HG02798 (cell line): ENCODE measurements at regions not wholly inside any gene's neighbourhood (a gene's known extent, or its start where the extent isn't known, plus 50 kb on each side); places are given as distances from the start of the nearest gene placed in this dataset.

Experiments used
- ATAC-seq: cut with Tn5 transposase; IDR thresholded peaks from one replicate; pipeline ENCODE4 v1.9.1; 2021; ENCODE audit warnings: mild to moderate bottlenecking; ENCODE audit not compliant: unreplicated experiment, poor library complexity

GRCh38 chr16:13779676-13780075 is 140.3 kb upstream of the ERCC4 start:
- no peak for ATAC-seq

DNA sequence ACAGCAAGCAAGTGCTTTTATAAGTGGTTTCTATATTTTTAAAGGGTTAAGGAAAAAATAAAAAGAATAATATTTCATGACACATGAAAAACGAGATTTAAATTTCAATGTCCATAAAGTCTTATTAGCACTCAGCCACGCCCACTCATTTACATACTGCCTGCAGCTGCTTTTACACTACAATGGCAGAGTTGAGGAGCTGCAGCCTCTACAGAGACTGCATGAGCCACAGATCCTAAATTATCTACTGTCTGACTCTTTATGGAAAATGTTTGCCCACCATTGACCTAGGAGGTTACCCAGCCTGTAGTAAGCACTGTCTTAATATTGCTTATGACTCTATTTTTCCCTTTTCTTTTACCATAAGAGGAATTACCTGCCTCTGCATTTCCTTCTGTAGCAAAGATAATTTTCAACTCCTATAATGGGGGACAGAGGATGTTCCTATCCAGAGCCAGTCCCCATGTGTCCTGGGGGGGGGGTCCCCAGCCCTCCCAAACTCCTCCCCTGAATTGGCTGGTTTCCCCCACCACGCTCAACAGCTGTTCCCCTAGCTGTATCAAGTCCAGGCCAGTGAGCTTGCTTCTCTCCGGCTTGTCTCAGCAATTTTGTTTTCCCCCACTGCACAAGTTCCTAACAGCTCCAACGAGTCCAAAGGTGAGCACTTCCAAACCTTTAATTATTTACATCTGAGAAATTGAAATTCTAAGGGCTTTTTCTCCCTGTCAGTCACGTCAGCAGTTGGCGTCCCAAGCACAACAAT is 139.4 kb upstream of the ERCC4 start:
- no peak for ATAC-seq

GRCh38 chr16:13781169-13781564 is 138.8 kb upstream of the ERCC4 start:
- ATAC-seq: no peak

DNA sequence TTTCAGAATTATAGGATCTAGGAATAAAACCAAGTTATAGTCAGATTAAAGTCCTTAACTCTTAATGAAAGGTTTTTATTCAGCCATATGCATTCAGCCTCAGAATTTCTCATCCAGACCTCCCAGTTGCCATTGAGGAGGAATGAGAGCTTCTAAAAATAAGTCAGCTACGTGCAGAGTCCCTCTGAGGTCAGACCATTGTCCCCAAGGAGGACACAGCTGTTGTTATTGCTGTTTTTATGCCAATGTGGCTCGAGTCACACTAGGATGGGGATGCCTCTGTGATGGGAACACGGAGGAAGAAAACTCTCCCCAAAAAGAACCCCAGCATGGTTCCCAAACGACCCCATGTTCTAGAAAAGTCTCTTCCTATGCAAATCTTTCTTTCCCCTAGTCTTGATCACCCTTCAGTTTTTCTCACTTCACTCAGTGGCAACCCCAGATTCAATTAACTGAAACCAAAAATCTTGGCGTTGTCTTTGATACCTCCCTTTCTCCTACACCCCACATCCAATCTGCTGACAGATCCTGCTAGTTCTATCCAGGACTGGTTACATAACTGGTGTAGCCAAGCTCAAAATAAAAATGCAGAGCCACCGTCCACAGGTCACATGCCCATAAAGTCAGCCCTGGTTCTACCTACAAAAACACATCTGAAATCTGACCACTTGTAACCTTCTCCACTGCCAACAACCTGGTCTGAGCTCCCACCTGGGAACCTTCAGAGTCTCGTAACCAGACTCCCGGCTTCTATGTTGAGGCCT is 138.2 kb upstream of the ERCC4 start:
- ATAC-seq: no peak

DNA sequence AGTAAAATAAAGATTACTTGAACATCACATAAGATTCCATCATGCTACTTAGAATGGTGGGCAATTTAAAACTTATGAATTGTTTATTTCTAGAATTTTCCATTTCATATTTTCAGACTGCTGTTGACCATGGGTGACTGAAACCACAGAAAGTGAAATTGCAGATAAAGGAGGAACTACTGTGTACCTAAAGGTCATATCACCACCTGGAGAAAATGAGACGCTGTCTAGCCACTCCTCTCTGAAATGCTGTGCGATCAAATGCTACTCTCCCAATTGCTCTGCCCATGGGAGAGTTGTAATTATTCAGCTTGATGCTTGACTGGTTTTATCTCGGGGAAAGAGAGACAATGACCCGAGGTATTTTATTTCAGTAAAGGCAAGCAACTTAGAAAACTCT is 128.9 kb upstream of the ERCC4 start:
- ATAC-seq: no peak

DNA sequence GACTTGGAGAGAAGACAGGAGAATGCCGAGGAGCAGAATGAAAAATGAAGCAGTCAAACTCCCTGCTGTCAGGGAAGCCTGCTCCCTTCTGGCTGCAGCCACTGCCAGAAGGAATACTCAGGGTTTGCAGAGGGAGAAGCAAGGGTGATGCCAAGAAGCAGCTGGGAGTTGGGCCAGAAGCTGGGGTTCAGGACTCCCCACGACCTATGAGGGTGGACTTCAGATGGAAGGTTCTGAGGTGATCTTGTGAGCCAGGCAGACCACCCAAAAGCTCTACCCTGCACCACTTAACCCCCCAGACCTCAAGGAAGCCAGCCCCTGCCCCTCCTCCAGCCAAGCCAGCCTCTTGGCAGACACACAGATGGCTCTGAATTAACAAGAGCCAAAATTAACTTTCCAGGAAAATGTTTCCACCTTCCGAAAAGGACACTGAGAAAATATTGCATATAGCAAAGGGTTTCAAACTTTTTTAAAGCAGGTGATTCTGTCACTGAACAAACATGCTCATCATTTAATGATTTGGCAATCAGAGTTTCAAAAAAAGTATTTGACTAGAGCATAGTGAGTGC is 126.0 kb upstream of the ERCC4 start:
- no peak for ATAC-seq

GRCh38 chr16:13795131-13795530 is 124.8 kb upstream of the ERCC4 start:
- ATAC-seq: no peak

- ATAC-seq: no peak
Observed at GRCh38 chr16:13797718-13798117, 122.2 kb upstream of the ERCC4 start.

- no peak for ATAC-seq
Observed at GRCh38 chr16:13798211-13798610, 121.7 kb upstream of the ERCC4 start.

GRCh38 chr16:13803974-13804373 is 116.0 kb upstream of the ERCC4 start:
- ATAC-seq: no peak

GRCh38 chr16:13805951-13806350 is 114.0 kb upstream of the ERCC4 start:
- no peak for ATAC-seq

DNA sequence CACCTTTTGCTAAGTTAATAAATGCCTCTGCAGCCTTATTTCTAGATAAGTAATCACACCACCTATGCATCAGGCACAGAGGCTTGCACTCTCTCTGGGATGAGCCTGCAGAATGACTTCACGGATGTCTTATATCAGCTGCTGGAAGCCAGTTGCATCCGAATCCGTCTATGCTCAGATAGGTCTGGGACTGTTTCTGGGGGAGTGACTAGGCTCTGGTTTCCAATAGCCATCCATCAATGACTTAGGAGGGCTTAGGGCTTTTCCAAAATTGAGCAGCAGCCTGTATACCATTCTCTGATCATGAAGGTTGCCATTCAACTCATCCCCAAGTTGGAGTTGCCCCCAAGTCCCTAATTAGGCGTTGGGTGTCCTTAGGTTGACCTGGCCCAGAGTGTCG is 113.3 kb upstream of the ERCC4 start:
- no peak for ATAC-seq

DNA sequence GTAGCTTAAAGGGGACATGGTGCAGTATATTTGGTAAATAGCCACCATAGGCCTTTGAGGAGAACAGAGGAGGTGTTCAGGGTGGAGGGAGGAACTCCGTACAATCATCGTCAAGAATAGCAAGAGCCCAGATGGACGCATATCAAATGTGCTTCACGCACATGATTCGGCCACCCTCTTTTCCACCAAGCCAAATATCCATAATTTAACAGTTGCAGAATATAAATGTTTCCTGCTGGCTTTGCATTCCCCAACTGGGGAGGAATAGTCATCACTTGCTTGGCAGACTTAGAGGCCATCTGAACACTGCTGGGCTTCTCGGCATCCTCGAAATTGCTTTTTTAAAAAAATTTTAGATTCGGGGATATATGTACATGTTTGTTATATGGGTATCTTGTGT is 111.9 kb upstream of the ERCC4 start:
- no peak for ATAC-seq

DNA sequence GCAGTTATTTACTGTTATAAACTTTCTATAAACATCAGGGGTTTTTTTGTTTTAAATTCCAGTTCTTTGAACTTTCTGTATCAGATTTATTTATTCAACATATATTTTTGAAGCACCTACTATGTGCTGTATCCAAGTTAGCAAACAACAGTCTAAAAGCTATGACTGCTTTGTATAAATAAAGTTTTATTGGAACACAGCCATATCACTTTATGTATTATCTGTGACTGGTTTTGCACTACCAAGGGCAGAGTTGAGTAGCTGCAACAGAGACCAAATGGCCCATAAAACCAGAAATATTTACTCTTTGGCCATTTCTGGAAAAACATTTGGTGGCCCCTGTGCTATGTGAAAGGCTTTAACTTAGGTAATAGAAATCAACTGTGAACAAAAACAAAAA is 110.2 kb upstream of the ERCC4 start:
- ATAC-seq: no peak

DNA sequence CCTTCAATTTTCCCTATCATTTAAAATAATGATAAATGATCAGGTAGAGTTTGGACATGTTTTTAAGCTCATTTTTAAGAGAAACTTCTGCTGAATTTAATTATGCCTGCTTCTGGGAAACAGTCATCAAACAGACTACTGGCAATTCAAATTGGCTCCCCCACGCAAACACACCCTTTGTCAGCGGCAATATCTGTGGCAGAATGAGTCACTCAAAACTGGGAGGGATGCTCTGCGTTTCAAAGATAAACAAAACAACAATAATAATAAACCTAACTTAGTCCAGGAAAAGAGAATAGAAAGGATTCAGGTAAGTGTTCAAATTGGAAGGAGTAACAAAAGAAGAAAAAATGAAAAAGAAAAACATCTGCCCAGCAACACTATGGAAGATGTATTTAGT is 108.1 kb upstream of the ERCC4 start:
- no peak for ATAC-seq

- ATAC-seq: no peak
Observed at GRCh38 chr16:13816701-13817100, 103.3 kb upstream of the ERCC4 start.

- ATAC-seq: no peak
Observed at GRCh38 chr16:13823501-13823900, 96.5 kb upstream of the ERCC4 start.

GRCh38 chr16:13829697-13830299 is 90.2 kb upstream of the ERCC4 start:
- no peak for ATAC-seq

DNA sequence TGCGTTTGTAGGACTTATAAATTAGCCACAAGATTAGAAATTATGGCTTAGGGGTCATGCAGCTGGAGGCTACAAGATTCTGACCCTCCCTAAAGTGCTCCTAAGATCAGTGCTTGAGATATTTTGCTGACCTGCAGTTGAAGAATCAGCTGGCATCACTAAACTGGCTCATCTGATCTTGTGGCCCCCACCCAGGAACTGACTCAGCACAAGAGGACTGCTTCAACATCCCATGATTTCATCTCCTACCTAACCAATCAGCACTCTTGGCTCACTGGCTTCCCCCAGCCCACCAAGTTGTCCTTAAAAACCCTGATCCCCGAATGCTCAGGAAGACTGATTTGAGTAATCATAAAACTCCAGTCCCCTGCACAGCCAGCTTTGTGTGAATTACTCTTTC is 86.4 kb upstream of the ERCC4 start:
- no peak for ATAC-seq

- no peak for ATAC-seq
Observed at GRCh38 chr16:13835387-13835786, 84.6 kb upstream of the ERCC4 start.
